ENCODE measurements at regions not wholly inside any gene's neighbourhood (a gene's known extent, or its start where the extent isn't known, plus 50 kb on each side); places are given as distances from the start of the nearest gene placed in this dataset.

DNA sequence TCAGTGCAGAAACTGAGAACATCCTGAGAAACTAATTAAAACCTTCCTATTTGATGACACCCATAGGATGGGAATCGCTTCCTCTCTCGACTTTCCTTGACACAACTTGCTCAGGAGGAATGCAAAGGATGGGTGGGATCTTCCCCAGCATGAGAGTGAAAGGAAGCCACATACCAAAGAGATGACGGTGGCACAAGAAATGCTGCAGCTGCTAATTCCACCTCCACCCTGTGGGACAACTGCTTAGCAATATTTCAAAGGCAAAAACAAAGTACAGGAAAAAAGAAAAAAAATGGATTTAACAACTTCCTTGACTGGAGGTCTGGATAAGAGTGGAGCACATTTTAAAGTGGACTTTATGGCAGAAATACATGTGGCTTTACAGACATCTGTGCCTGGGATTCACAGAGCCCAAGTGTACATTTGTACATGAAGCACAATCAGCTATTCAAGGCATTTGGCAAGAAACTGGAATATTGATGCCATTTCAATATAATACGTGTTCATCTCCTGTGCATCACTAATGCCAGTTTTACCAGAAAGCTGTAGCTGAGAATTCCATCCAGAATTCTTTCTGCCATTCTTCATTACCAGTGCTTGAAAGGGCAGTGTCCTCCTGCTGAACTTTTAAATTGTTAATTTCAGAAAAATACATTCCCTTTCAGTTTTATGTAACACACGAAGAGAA is 359.2 kb upstream of the ACTBL2 start:
- TF ChIP-seq, protein P1, sequence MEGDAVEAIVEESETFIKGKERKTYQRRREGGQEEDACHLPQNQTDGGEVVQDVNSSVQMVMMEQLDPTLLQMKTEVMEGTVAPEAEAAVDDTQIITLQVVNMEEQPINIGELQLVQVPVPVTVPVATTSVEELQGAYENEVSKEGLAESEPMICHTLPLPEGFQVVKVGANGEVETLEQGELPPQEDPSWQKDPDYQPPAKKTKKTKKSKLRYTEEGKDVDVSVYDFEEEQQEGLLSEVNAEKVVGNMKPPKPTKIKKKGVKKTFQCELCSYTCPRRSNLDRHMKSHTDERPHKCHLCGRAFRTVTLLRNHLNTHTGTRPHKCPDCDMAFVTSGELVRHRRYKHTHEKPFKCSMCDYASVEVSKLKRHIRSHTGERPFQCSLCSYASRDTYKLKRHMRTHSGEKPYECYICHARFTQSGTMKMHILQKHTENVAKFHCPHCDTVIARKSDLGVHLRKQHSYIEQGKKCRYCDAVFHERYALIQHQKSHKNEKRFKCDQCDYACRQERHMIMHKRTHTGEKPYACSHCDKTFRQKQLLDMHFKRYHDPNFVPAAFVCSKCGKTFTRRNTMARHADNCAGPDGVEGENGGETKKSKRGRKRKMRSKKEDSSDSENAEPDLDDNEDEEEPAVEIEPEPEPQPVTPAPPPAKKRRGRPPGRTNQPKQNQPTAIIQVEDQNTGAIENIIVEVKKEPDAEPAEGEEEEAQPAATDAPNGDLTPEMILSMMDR (IDR thresholded peaks at IDR 0.05): no peak
- no peak for TF ChIP-seq POLR2AphosphoS5 (IDR thresholded peaks at IDR 0.05)
